Heart right ventricle (tissue), 16 donors: ENCODE measurements at regions not wholly inside any gene's neighbourhood (a gene's known extent, or its start where the extent isn't known, plus 50 kb on each side); places are given as distances from the start of the nearest gene placed in this dataset.
"Not testable (repeated sequence)": the region's sequence is repeated elsewhere in the genome, so short reads cannot be mapped to it uniquely, and the experiment has no call there.

Experiments used
- ATAC-seq, 8 donors: fragments of 200-7000 bp; cut with Tn5 transposase; one replicate each; pipeline ENCODE4 v1.9.1; 2020; ENCODE audit warnings: mild to moderate bottlenecking in 8 of 8, moderate library complexity in 8 of 8, moderate number of reproducible peaks in 1 of 8
- DNase-seq, 2 donors: peaks; one replicate each; pipeline ENCODE4 v3.0.0-alpha.2; 2020
- H3K27ac ChIP-seq, 10 donors: fragments of 200-600 bp; sonication (generic) in 2 of 10; one replicate each; pipeline versions ENCODE4 v1.5.0 to v1.8.0; 2020 to 2022; ENCODE audit warnings: mild to moderate bottlenecking in 3 of 10
- H3K27me3 ChIP-seq, 7 donors: fragments of 200-600 bp; one replicate each; pipeline ENCODE4 v1.8.0; 2021 to 2022; ENCODE audit warnings: mild to moderate bottlenecking in 2 of 7
- H3K36me3 ChIP-seq, 9 donors: fragments of 200-600 bp; sonication (generic) in 1 of 9; one replicate each; pipeline versions ENCODE4 v1.5.0 to v1.8.0; 2020 to 2022; ENCODE audit warnings: mild to moderate bottlenecking in 2 of 9
- H3K4me1 ChIP-seq, 9 donors: fragments of 200-600 bp; sonication (generic) in 1 of 9; one replicate each; pipeline versions ENCODE4 v1.5.0 to v1.8.0; 2020 to 2022; ENCODE audit warnings: mild to moderate bottlenecking in 4 of 9
- H3K4me3 ChIP-seq, 10 donors: fragments of 200-600 bp; sonication (generic) in 2 of 10; one replicate each; pipeline versions ENCODE4 v1.5.0 to v1.8.0; 2020 to 2022; ENCODE audit warnings: mild to moderate bottlenecking in 7 of 10, moderate library complexity in 2 of 10
- H3K9me3 ChIP-seq, 11 donors: fragments of 200-600 bp in 10 of 11; sonication (generic) in 2 of 11; one replicate each; pipeline versions ENCODE4 v1.5.0 to v1.8.0; 2013 to 2022; ENCODE audit warnings: mild to moderate bottlenecking in 2 of 11, control low read depth in 1 of 11, moderate library complexity in 1 of 11
- WGBS, 2 donors: extraction: QIAGEN DNeasy Blood & Tissue Kit; methylation state at CpG; one replicate each; pipeline ENCODE4 v1.1.7; 2013; ENCODE audit warnings: inconsistent platforms in 1 of 2; 5-methylcytosine and 5-hydroxymethylcytosine counted together
- intact Hi-C, 10 donors: fragments of 100-400 bp; cut with DNase I; formaldehyde crosslinking; loops; one replicate each; pipeline versions ENCODE4 v1.11.1 to v1.14.2; 2022
- donor health status: Arrhythmogenic right ventricular cardiomyopathy.
- donor health status: ischemic (EF 13 %, LVEDD 7.1; RV severe dilation, severe dysfunction).
- donor health status: healthy with polysubstance abuse.
- donor health status: DM: no; HTN: yes; CAD: no.
- donor health status: DM: no; HTN: no; CAD: no.
- donor health status: ischemic (EF 25% LVEDD 6.9; RV normal size, moderate dysfunction).
- donor health status: ischemic (EF 25% LVEDD 5.7; RV mildly dilated, moderate dysfunction).
- donor health status: healthy.
- donor health status: DM: yes; HTN: yes; CAD: no.
- donor health status: Ischemic cardiomyopathy.
- donor health status: ischemic (EF 35%, LVEDD 5.7; RV mildly dilated, moderate dysfunction).
- donor health status: nonischemic (EF 11% LVEDD 7.7; RV severe dilation, severe dysfunction).
- donor health status: DM: yes; HTN: yes; CAD: no.
- donor health status: PGD.
- donor health status: ischemic (EF 29% LVEDD 5.4; RV normal size, mild dysfunction).
- donor health status: nonischemic (EF 23%, LVEDD 6.1; RV moderate dilation, normal function).

GRCh38 chrY:3840818-3841217 lies 262.0 kb downstream of the TGIF2LY start:
- H3K9me3 ChIP-seq, intact Hi-C loops, H3K4me1 ChIP-seq, H3K36me3 ChIP-seq, DNase-seq, H3K27me3 ChIP-seq, H3K4me3 ChIP-seq: not testable (repeated sequence)
- H3K27ac ChIP-seq: peak overlapping the region in 2 of 10 donors; percentile 19 to 21
- WGBS, 2 donors: 31 to 46% methylated on average over 2 to 3 of the region's 3 CpGs
- peak in 2 of 8 donors; percentile 66 to 70 for ATAC-seq
